B cell (primary cell): ENCODE measurements at regions not wholly inside any gene's neighbourhood (a gene's known extent, or its start where the extent isn't known, plus 50 kb on each side); places are given as distances from the start of the nearest gene placed in this dataset.

Experiments
- ATAC-seq: fragments of 200-7000 bp; cut with Tn5 transposase; one replicate; pipeline ENCODE4 v1.10.0; 2021; ENCODE audit warnings: low read depth, mild to moderate bottlenecking, moderate number of reproducible peaks, moderate library complexity
- CTCF ChIA-PET: fragments of 350-600 bp; sonication (Branson Sonifier 250); formaldehyde crosslinking; loops from one replicate; lab custom pipeline; 2021; ENCODE audit warnings: antibody characterized with exemption, inconsistent platforms; lab: Charles Lee
- POLR2A ChIA-PET: fragments of 350-600 bp; sonication (Branson Sonifier 250); formaldehyde crosslinking; loops from one replicate; lab custom pipeline; 2021; ENCODE audit warnings: antibody characterized with exemption; lab: Charles Lee
- DNase-seq: peaks from one replicate; pipeline ENCODE4 v3.0.0; 2013
- H2AFZ ChIP-seq: 2 replicates; pipeline ENCODE4 v1.6.1; 2012; ENCODE audit warnings: mild to moderate bottlenecking, low read depth, low read length; ENCODE audit not compliant: insufficient read depth, poor library complexity, severe bottlenecking
- H3K27ac ChIP-seq, 2 donors: 1 replicate in 1 of 2; 2 replicates in 1 of 2; pipeline ENCODE4 v1.5.1; 2012 to 2013; ENCODE audit warnings: low read length in 2 of 2, mild to moderate bottlenecking in 2 of 2, moderate library complexity in 1 of 2
- H3K27me3 ChIP-seq, 4 experiments: fragments of 200-600 bp in 1 of 4; sonication (generic) in 1 of 4; replicated peaks in 1 of 4; 1 replicate in 2 of 4; 2 replicates in 2 of 4; pipeline versions ENCODE4 v1.6.1 to v1.7.0; 2013 to 2016; ENCODE audit warnings: low read length in 3 of 4, mild to moderate bottlenecking in 2 of 4, mixed read lengths in 1 of 4, moderate library complexity in 1 of 4; ENCODE audit not compliant: insufficient read depth in 4 of 4, control insufficient read depth in 3 of 4; ENCODE audit errors: control extremely low read depth in 1 of 4
- H3K36me3 ChIP-seq, 2 experiments: replicated peaks in 1 of 2; 1 replicate in 1 of 2; 2 replicates in 1 of 2; pipeline versions ENCODE4 v1.6.1 to v1.7.1; 2013; ENCODE audit warnings: low read length in 1 of 2; ENCODE audit not compliant: insufficient read depth in 2 of 2, control insufficient read depth in 1 of 2; ENCODE audit errors: control extremely low read depth in 1 of 2, extremely low read depth in 1 of 2
- H3K4me1 ChIP-seq, 2 donors: fragments of 200-600 bp in 1 of 2; sonication (generic) in 1 of 2; 1 replicate in 1 of 2; 2 replicates in 1 of 2; pipeline versions ENCODE4 v1.5.1 to v1.6.1; 2013 to 2017; ENCODE audit warnings: low read length in 2 of 2; ENCODE audit not compliant: control insufficient read depth in 2 of 2, insufficient read depth in 2 of 2
- H3K4me2 ChIP-seq: replicated peaks from 2 replicates; pipeline ENCODE3; 2012; ENCODE audit warnings: mild to moderate bottlenecking, low read depth, low read length; ENCODE audit not compliant: poor library complexity, severe bottlenecking
- H3K4me3 ChIP-seq, 5 experiments: fragments of 200-600 bp in 1 of 5; sonication (generic) in 1 of 5; 1 replicate in 3 of 5; 2 replicates in 2 of 5; pipeline versions ENCODE4 v1.5.1 to v1.7.0; 2011 to 2016; ENCODE audit warnings: low read length in 4 of 5, mild to moderate bottlenecking in 4 of 5, low read depth in 2 of 5, control low read depth in 1 of 5, moderate library complexity in 1 of 5; ENCODE audit not compliant: insufficient read depth in 1 of 5; ENCODE audit errors: control extremely low read depth in 1 of 5, extremely low read depth in 1 of 5
- H3K79me2 ChIP-seq: fragments of 200-600 bp; sonication (generic); one replicate; pipeline ENCODE4 v1.6.0; 2016; ENCODE audit warnings: low read length; ENCODE audit not compliant: control insufficient read depth, insufficient read depth
- H3K9ac ChIP-seq: fragments of 200-600 bp; sonication (generic); 2 replicates; pipeline ENCODE4 v1.6.1; 2017; ENCODE audit warnings: mild to moderate bottlenecking, low read length, moderate library complexity
- H3K9me3 ChIP-seq, 3 donors: one replicate each; pipeline versions ENCODE4 v1.6.1 to v1.7.1; 2013; ENCODE audit warnings: low read length in 2 of 3; ENCODE audit not compliant: control insufficient read depth in 2 of 3, insufficient read depth in 1 of 3; ENCODE audit errors: control extremely low read depth in 1 of 3
- H4K20me1 ChIP-seq: 2 replicates; pipeline ENCODE4 v1.6.0; 2012; ENCODE audit warnings: mild to moderate bottlenecking, low read length; ENCODE audit not compliant: insufficient read depth, control insufficient read depth, poor library complexity, severe bottlenecking
- H3K27ac Mint-ChIP-seq: one replicate; pipeline ENCODE4 v1.8.0; 2021; ENCODE audit warnings: mixed read lengths
- H3K27me3 Mint-ChIP-seq: one replicate; pipeline ENCODE4 v1.8.0; 2021; ENCODE audit warnings: mixed read lengths
- H3K4me1 Mint-ChIP-seq: one replicate; pipeline ENCODE4 v1.8.0; 2021; ENCODE audit warnings: mixed read lengths
- H3K4me3 Mint-ChIP-seq: one replicate; pipeline ENCODE4 v1.8.0; 2021; ENCODE audit warnings: mixed read lengths
- H3K9me3 Mint-ChIP-seq: one replicate; pipeline ENCODE4 v1.8.0; 2022; ENCODE audit warnings: mixed read lengths; ENCODE audit not compliant: insufficient read depth
- CTCF ChIP-seq: fragments of 200-600 bp; IDR thresholded peaks from one replicate; pipeline ENCODE4 v1.8.0; 2022; ENCODE audit warnings: antibody characterized with exemption, mild to moderate bottlenecking
- EZH2 ChIP-seq: IDR thresholded peaks from 2 replicates; pipeline ENCODE4 v1.6.1; 2012; ENCODE audit warnings: borderline replicate concordance, low read depth, mild to moderate bottlenecking, moderate library complexity, low read length; ENCODE audit not compliant: insufficient read depth, poor library complexity, severe bottlenecking
- WGBS: methylation state at CpG from one replicate; pipeline ENCODE4 v1.1.5; 2013; ENCODE audit warnings: missing lambda C conversion rate; ENCODE audit not compliant: insufficient coverage; 5-methylcytosine and 5-hydroxymethylcytosine counted together
- intact Hi-C: fragments of 100-400 bp; cut with micrococcal nuclease; formaldehyde crosslinking; loops from one replicate; pipeline ENCODE4 v1.10.0; 2022

GRCh38 chr4:165743422-165743821, 129.6 kb upstream of the TLL1 start:
- no peaks in the 10 kb centered on the region for H3K4me1 ChIP-seq
- no peaks in the 10 kb centered on the region for H3K9me3 ChIP-seq
- no peaks in the 10 kb centered on the region for H3K79me2 ChIP-seq
- no peaks in the 10 kb centered on the region for H4K20me1 ChIP-seq
- ATAC-seq (no peak), DNase-seq (no peak)
- no peak overlapping the region for H3K4me3 ChIP-seq
- H3K27me3 Mint-ChIP-seq = no peaks in the 10 kb centered on the region
- no peaks in the 10 kb centered on the region for H3K36me3 ChIP-seq
- WGBS = 96% methylated on average over 3 of the region's 3 CpGs
- H3K27me3 ChIP-seq = no peaks in the 10 kb centered on the region
- H3K4me3 Mint-ChIP-seq = no peak overlapping the region
- H3K9ac ChIP-seq = no peak overlapping the region
- CTCF ChIA-PET = no interaction called here
- intact Hi-C loops = no loop called here
- no peak overlapping the region for H3K4me2 ChIP-seq
- no peak overlapping the region for H3K27ac Mint-ChIP-seq
- no peaks in the 10 kb centered on the region for H3K9me3 Mint-ChIP-seq
- POLR2A ChIA-PET = no interaction called here
- no peak for TF ChIP-seq CTCF
- TF ChIP-seq EZH2 = no peak
- H3K27ac ChIP-seq = no peak overlapping the region
- no peaks in the 10 kb centered on the region for H3K4me1 Mint-ChIP-seq
- H2AFZ ChIP-seq = no peak overlapping the region

- no peaks in the 10 kb centered on the region for H3K9me3 ChIP-seq
- Mint-ChIP-seq H3K27ac (no peak overlapping the region), H3K4me1 (no peaks in the 10 kb centered on the region), H3K4me3 (no peak overlapping the region), H3K9me3 (no peaks in the 10 kb centered on the region), H3K27me3 (no peaks in the 10 kb centered on the region)
- H3K4me2 ChIP-seq = no peak overlapping the region
- H3K4me1 ChIP-seq = no peaks in the 10 kb centered on the region
- H3K9ac ChIP-seq = no peak overlapping the region
- H3K79me2 ChIP-seq = no peaks in the 10 kb centered on the region
- WGBS = no CpG with 5 or more reads among the region's 1 CpG
- no peak overlapping the region for H3K4me3 ChIP-seq
- no peaks in the 10 kb centered on the region for H3K36me3 ChIP-seq
- intact Hi-C loops = no loop called here
- ATAC-seq = no peak
- H3K27ac ChIP-seq = no peak overlapping the region
- POLR2A ChIA-PET = no interaction called here
- CTCF ChIA-PET = no interaction called here
- no peak for DNase-seq
- no peak overlapping the region for H2AFZ ChIP-seq
- no peaks in the 10 kb centered on the region for H4K20me1 ChIP-seq
- H3K27me3 ChIP-seq = no peaks in the 10 kb centered on the region
- TF ChIP-seq CTCF = no peak
- no peak for TF ChIP-seq EZH2
These were observed 128.7 kb upstream of the TLL1 start for GRCh38 chr4:165744370-165744769.
